Mucosa of rectum (tissue), 2 donors: ENCODE measurements at regions not wholly inside any gene's neighbourhood (a gene's known extent, or its start where the extent isn't known, plus 50 kb on each side); places are given as distances from the start of the nearest gene placed in this dataset.

ENCODE experiments used
- H3K27ac ChIP-seq, 2 donors: one replicate each; pipeline ENCODE4 v1.7.0; 2013; ENCODE audit warnings: inconsistent platforms in 2 of 2, low read depth in 2 of 2, low read length in 2 of 2
- H3K27me3 ChIP-seq, 2 donors: one replicate each; pipeline ENCODE4 v1.7.0; 2013; ENCODE audit warnings: low read length in 2 of 2; ENCODE audit not compliant: control insufficient read depth in 2 of 2, insufficient read depth in 2 of 2
- H3K36me3 ChIP-seq, 2 donors: one replicate each; pipeline ENCODE4 v1.7.0; 2013; ENCODE audit warnings: low read length in 2 of 2; ENCODE audit not compliant: control insufficient read depth in 2 of 2, insufficient read depth in 2 of 2
- H3K4me1 ChIP-seq, 2 donors: one replicate each; pipeline ENCODE4 v1.7.0; 2013; ENCODE audit warnings: low read length in 2 of 2, mild to moderate bottlenecking in 1 of 2; ENCODE audit not compliant: control insufficient read depth in 2 of 2, insufficient read depth in 2 of 2
- H3K4me3 ChIP-seq, 2 donors: one replicate each; pipeline ENCODE4 v1.7.0; 2013; ENCODE audit warnings: low read length in 2 of 2
- H3K9ac ChIP-seq, 2 donors: one replicate each; pipeline ENCODE4 v1.7.0; 2013; ENCODE audit warnings: low read length in 2 of 2, low read depth in 1 of 2, mild to moderate bottlenecking in 1 of 2
- H3K9me3 ChIP-seq, 2 donors: one replicate each; pipeline ENCODE4 v1.7.0; 2013; ENCODE audit warnings: low read length in 2 of 2; ENCODE audit not compliant: control insufficient read depth in 2 of 2
- donor health status: healthy.
- donor health status: Normal muscosa, but diverticular disease.

GRCh38 chr20:55586610-55587009 lies 418.7 kb downstream of the CBLN4 start:
- Histone ChIP-seq H3K4me1 (no peaks in the 10 kb centered on the region), H3K27ac (no peak overlapping the region), H3K4me3 (no peak overlapping the region), H3K27me3 (no peaks in the 10 kb centered on the region), H3K9me3 (no peaks in the 10 kb centered on the region), H3K36me3 (no peaks in the 10 kb centered on the region), H3K9ac (no peak overlapping the region)

GRCh38 chr20:55584964-55585363 lies 420.4 kb downstream of the CBLN4 start:
- H3K36me3 ChIP-seq: no peaks in the 10 kb centered on the region
- H3K4me3 ChIP-seq: no peak overlapping the region
- no peak overlapping the region for H3K9ac ChIP-seq
- H3K27me3 ChIP-seq: no peaks in the 10 kb centered on the region
- H3K27ac ChIP-seq: no peak overlapping the region
- H3K4me1 ChIP-seq: no peaks in the 10 kb centered on the region
- no peaks in the 10 kb centered on the region for H3K9me3 ChIP-seq

GRCh38 chr20:55584307-55584706 lies 421.0 kb downstream of the CBLN4 start:
- no peaks in the 10 kb centered on the region for H3K4me1 ChIP-seq
- no peaks in the 10 kb centered on the region for H3K27me3 ChIP-seq
- H3K9me3 ChIP-seq: no peaks in the 10 kb centered on the region
- no peak overlapping the region for H3K27ac ChIP-seq
- H3K36me3 ChIP-seq: no peaks in the 10 kb centered on the region
- no peak overlapping the region for H3K9ac ChIP-seq
- no peak overlapping the region for H3K4me3 ChIP-seq

GRCh38 chr20:55583036-55583435 lies 422.3 kb downstream of the CBLN4 start:
- Histone ChIP-seq H3K27me3 (no peaks in the 10 kb centered on the region), H3K9ac (no peak overlapping the region), H3K36me3 (no peaks in the 10 kb centered on the region), H3K4me3 (no peak overlapping the region), H3K27ac (no peak overlapping the region), H3K4me1 (no peaks in the 10 kb centered on the region), H3K9me3 (no peaks in the 10 kb centered on the region)

GRCh38 chr20:55582498-55582897 lies 422.8 kb downstream of the CBLN4 start:
- no peaks in the 10 kb centered on the region for H3K9me3 ChIP-seq
- H3K9ac ChIP-seq: no peak overlapping the region
- no peaks in the 10 kb centered on the region for H3K4me1 ChIP-seq
- no peak overlapping the region for H3K4me3 ChIP-seq
- H3K27me3 ChIP-seq: no peaks in the 10 kb centered on the region
- H3K36me3 ChIP-seq: no peaks in the 10 kb centered on the region
- H3K27ac ChIP-seq: no peak overlapping the region

GRCh38 chr20:55581519-55581918 lies 423.8 kb downstream of the CBLN4 start:
- no peaks in the 10 kb centered on the region for H3K4me1 ChIP-seq
- no peaks in the 10 kb centered on the region for H3K36me3 ChIP-seq
- no peak overlapping the region for H3K9ac ChIP-seq
- H3K27ac ChIP-seq: no peak overlapping the region
- no peak overlapping the region for H3K4me3 ChIP-seq
- no peaks in the 10 kb centered on the region for H3K9me3 ChIP-seq
- H3K27me3 ChIP-seq: no peaks in the 10 kb centered on the region

GRCh38 chr20:55580475-55580874 lies 424.8 kb downstream of the CBLN4 start:
- Histone ChIP-seq H3K9ac (no peak overlapping the region), H3K27me3 (no peaks in the 10 kb centered on the region), H3K4me1 (no peaks in the 10 kb centered on the region), H3K9me3 (no peaks in the 10 kb centered on the region), H3K27ac (no peak overlapping the region), H3K36me3 (no peaks in the 10 kb centered on the region), H3K4me3 (no peak overlapping the region)

GRCh38 chr20:55579802-55580201 lies 425.5 kb downstream of the CBLN4 start:
- no peaks in the 10 kb centered on the region for H3K9me3 ChIP-seq
- no peak overlapping the region for H3K9ac ChIP-seq
- no peaks in the 10 kb centered on the region for H3K4me1 ChIP-seq
- no peak overlapping the region for H3K27ac ChIP-seq
- H3K27me3 ChIP-seq: no peaks in the 10 kb centered on the region
- no peak overlapping the region for H3K4me3 ChIP-seq
- no peaks in the 10 kb centered on the region for H3K36me3 ChIP-seq

- no peak overlapping the region for H3K9ac ChIP-seq
- H3K27ac ChIP-seq: no peak overlapping the region
- H3K9me3 ChIP-seq: no peaks in the 10 kb centered on the region
- H3K4me3 ChIP-seq: no peak overlapping the region
- no peaks in the 10 kb centered on the region for H3K36me3 ChIP-seq
- H3K27me3 ChIP-seq: no peaks in the 10 kb centered on the region
- no peaks in the 10 kb centered on the region for H3K4me1 ChIP-seq
These were observed 428.3 kb downstream of the CBLN4 start for GRCh38 chr20:55576981-55577380.

GRCh38 chr20:55569084-55569483 lies 436.2 kb downstream of the CBLN4 start:
- H3K9me3 ChIP-seq: no peaks in the 10 kb centered on the region
- no peak overlapping the region for H3K9ac ChIP-seq
- no peaks in the 10 kb centered on the region for H3K4me1 ChIP-seq
- no peak overlapping the region for H3K4me3 ChIP-seq
- no peaks in the 10 kb centered on the region for H3K27me3 ChIP-seq
- no peak overlapping the region for H3K27ac ChIP-seq
- H3K36me3 ChIP-seq: no peaks in the 10 kb centered on the region

- no peaks in the 10 kb centered on the region for H3K27me3 ChIP-seq
- no peaks in the 10 kb centered on the region for H3K4me1 ChIP-seq
These were observed 437.5 kb downstream of the CBLN4 start for GRCh38 chr20:55567826-55568225.

More at GRCh38 chr20:55567826-55568225, 437.5 kb downstream of the CBLN4 start:
- Histone ChIP-seq H3K9ac (no peak overlapping the region), H3K27ac (no peak overlapping the region), H3K36me3 (no peaks in the 10 kb centered on the region), H3K9me3 (no peaks in the 10 kb centered on the region), H3K4me3 (no peak overlapping the region)
